ENCODE measurements at regions not wholly inside any gene's neighbourhood (a gene's known extent, or its start where the extent isn't known, plus 50 kb on each side); places are given as distances from the start of the nearest gene placed in this dataset.

- no peak overlapping the region for H3K4me3 ChIP-seq (ENCODE audit: low read length)
- no peaks in the 10 kb centered on the region for H3K36me3 ChIP-seq (ENCODE audit: control insufficient read depth, insufficient read depth, low read length)
- Mint-ChIP-seq H3K4me3 (no peak overlapping the region), H3K4me1 (no peaks in the 10 kb centered on the region), H3K27me3 (ENCODE audit: insufficient read depth) (no peaks in the 10 kb centered on the region), H3K9me3 (peaks cover 7% of the 10 kb centered on the region), H3K27ac (no peak overlapping the region), H3K36me3 (ENCODE audit: low read depth) (no peaks in the 10 kb centered on the region)
- peaks cover 10% of the 10 kb centered on the region for H3K9me3 ChIP-seq (ENCODE audit: control insufficient read depth, low read length)
- 90 to 91% methylated on average over 1 of the region's 1 CpG for WGBS, 2 experiments (ENCODE audit: insufficient coverage in 1 of 2, insufficient read length in 1 of 2)
- no peaks in the 10 kb centered on the region for H3K27me3 ChIP-seq (ENCODE audit: control insufficient read depth, insufficient read depth, low read length, poor library complexity, severe bottlenecking)
- no peak for DNase-seq
- H3K27ac ChIP-seq (ENCODE audit: low read depth, low read length): no peak overlapping the region
- no peaks in the 10 kb centered on the region for H3K4me1 ChIP-seq (ENCODE audit: control insufficient read depth, insufficient read depth, low read length)
- TF ChIP-seq, protein P1, sequence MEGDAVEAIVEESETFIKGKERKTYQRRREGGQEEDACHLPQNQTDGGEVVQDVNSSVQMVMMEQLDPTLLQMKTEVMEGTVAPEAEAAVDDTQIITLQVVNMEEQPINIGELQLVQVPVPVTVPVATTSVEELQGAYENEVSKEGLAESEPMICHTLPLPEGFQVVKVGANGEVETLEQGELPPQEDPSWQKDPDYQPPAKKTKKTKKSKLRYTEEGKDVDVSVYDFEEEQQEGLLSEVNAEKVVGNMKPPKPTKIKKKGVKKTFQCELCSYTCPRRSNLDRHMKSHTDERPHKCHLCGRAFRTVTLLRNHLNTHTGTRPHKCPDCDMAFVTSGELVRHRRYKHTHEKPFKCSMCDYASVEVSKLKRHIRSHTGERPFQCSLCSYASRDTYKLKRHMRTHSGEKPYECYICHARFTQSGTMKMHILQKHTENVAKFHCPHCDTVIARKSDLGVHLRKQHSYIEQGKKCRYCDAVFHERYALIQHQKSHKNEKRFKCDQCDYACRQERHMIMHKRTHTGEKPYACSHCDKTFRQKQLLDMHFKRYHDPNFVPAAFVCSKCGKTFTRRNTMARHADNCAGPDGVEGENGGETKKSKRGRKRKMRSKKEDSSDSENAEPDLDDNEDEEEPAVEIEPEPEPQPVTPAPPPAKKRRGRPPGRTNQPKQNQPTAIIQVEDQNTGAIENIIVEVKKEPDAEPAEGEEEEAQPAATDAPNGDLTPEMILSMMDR (conservative IDR thresholded peaks at IDR 0.05): no peak
- no peak overlapping the region for H3K9ac ChIP-seq (ENCODE audit: extremely low read depth, low read length, poor library complexity, severe bottlenecking)
Observed at GRCh38 chr2:123359636-123360035, 665.5 kb upstream of the CNTNAP5 start.

- Histone ChIP-seq H3K4me1 (ENCODE audit: control insufficient read depth, insufficient read depth, low read length) (no peaks in the 10 kb centered on the region), H3K36me3 (ENCODE audit: control insufficient read depth, insufficient read depth, low read length) (no peaks in the 10 kb centered on the region), H3K9me3 (ENCODE audit: control insufficient read depth, low read length) (no peaks in the 10 kb centered on the region), H3K27ac (ENCODE audit: low read depth, low read length) (no peak overlapping the region), H3K27me3 (ENCODE audit: control insufficient read depth, insufficient read depth, low read length, poor library complexity, severe bottlenecking) (no peaks in the 10 kb centered on the region), H3K4me3 (ENCODE audit: low read length) (no peak overlapping the region), H3K9ac (ENCODE audit: extremely low read depth, low read length, poor library complexity, severe bottlenecking) (no peak overlapping the region)
- no peak for DNase-seq
- Mint-ChIP-seq H3K27ac (no peak overlapping the region), H3K4me1 (no peaks in the 10 kb centered on the region), H3K36me3 (ENCODE audit: low read depth) (no peaks in the 10 kb centered on the region), H3K27me3 (ENCODE audit: insufficient read depth) (no peaks in the 10 kb centered on the region), H3K9me3 (peaks cover 2% of the 10 kb centered on the region), H3K4me3 (no peak overlapping the region)
- WGBS, 2 experiments (ENCODE audit: insufficient coverage in 1 of 2, insufficient read length in 1 of 2): 89 to 92% methylated on average over 5 to 8 of the region's 8 CpGs
- TF ChIP-seq, protein P1 (conservative IDR thresholded peaks at IDR 0.05): no peak
Observed at GRCh38 chr2:123362671-123363440, 662.2 kb upstream of the CNTNAP5 start.

GRCh38 chr2:123363826-123364225, 661.3 kb upstream of the CNTNAP5 start:
- Mint-ChIP-seq H3K9me3 (peaks cover 2% of the 10 kb centered on the region), H3K4me3 (no peak overlapping the region), H3K27ac (no peak overlapping the region), H3K36me3 (ENCODE audit: low read depth) (no peaks in the 10 kb centered on the region), H3K4me1 (no peaks in the 10 kb centered on the region), H3K27me3 (ENCODE audit: insufficient read depth) (no peaks in the 10 kb centered on the region)
- Histone ChIP-seq H3K9ac (ENCODE audit: extremely low read depth, low read length, poor library complexity, severe bottlenecking) (no peak overlapping the region), H3K4me1 (ENCODE audit: control insufficient read depth, insufficient read depth, low read length) (no peaks in the 10 kb centered on the region), H3K27me3 (ENCODE audit: control insufficient read depth, insufficient read depth, low read length, poor library complexity, severe bottlenecking) (no peaks in the 10 kb centered on the region), H3K4me3 (ENCODE audit: low read length) (no peak overlapping the region), H3K27ac (ENCODE audit: low read depth, low read length) (no peak overlapping the region), H3K9me3 (ENCODE audit: control insufficient read depth, low read length) (no peaks in the 10 kb centered on the region), H3K36me3 (ENCODE audit: control insufficient read depth, insufficient read depth, low read length) (no peaks in the 10 kb centered on the region)
- TF ChIP-seq, protein P1 (conservative IDR thresholded peaks at IDR 0.05): no peak
- WGBS, 2 experiments (ENCODE audit: insufficient coverage in 1 of 2, insufficient read length in 1 of 2): 90 to 95% methylated on average over 2 of the region's 2 CpGs
- DNase-seq: no peak
